WERI-Rb-1 (cell line): ENCODE measurements at regions not wholly inside any gene's neighbourhood (a gene's known extent, or its start where the extent isn't known, plus 50 kb on each side); places are given as distances from the start of the nearest gene placed in this dataset.

Experiments
- DNase-seq: peaks from one replicate; pipeline ENCODE4 v3.0.0-alpha.2; 2020
- H3K27ac ChIP-seq: fragments of 250-450 bp; sonication (Bioruptor Pico); 2 replicates; pipeline ENCODE4 v1.5.1; 2020; ENCODE audit warnings: mild to moderate bottlenecking, moderate library complexity
- H3K27me3 ChIP-seq: fragments of 250-450 bp; sonication (Bioruptor Pico); 2 replicates; pipeline ENCODE4 v1.5.1; 2021; ENCODE audit warnings: mild to moderate bottlenecking, low read depth, moderate library complexity; ENCODE audit not compliant: insufficient read depth, severe bottlenecking
- H3K36me3 ChIP-seq: fragments of 250-450 bp; sonication (Bioruptor Pico); 2 replicates; pipeline ENCODE4 v1.5.1; 2020; ENCODE audit warnings: mild to moderate bottlenecking, moderate library complexity
- H3K4me3 ChIP-seq: 2 replicates; pipeline ENCODE4 v1.5.1; 2011; ENCODE audit warnings: low read depth, mild to moderate bottlenecking, control low read depth, low read length
- H3K9me3 ChIP-seq: fragments of 250-450 bp; sonication (Bioruptor Pico); 2 replicates; pipeline ENCODE4 v1.5.1; 2021; ENCODE audit warnings: mild to moderate bottlenecking, moderate library complexity; ENCODE audit not compliant: severe bottlenecking
- CTCF ChIP-seq: IDR thresholded peaks from 2 replicates; pipeline ENCODE4 v1.5.1; 2011; ENCODE audit warnings: low read depth, mild to moderate bottlenecking, control low read depth, inconsistent platforms, low read length

- no peaks in the 10 kb centered on the region for H3K27me3 ChIP-seq
- peaks cover 5% of the 10 kb centered on the region for H3K9me3 ChIP-seq
- no peaks in the 10 kb centered on the region for H3K36me3 ChIP-seq
- TF ChIP-seq CTCF = no peak
- no peak overlapping the region for H3K4me3 ChIP-seq
- H3K27ac ChIP-seq = peak overlapping the region; percentile 81
- peak; percentile 46 for DNase-seq
Measured at GRCh38 chr17:77540975-77541374, 400.2 kb downstream of the SEC14L1 start.

DNA sequence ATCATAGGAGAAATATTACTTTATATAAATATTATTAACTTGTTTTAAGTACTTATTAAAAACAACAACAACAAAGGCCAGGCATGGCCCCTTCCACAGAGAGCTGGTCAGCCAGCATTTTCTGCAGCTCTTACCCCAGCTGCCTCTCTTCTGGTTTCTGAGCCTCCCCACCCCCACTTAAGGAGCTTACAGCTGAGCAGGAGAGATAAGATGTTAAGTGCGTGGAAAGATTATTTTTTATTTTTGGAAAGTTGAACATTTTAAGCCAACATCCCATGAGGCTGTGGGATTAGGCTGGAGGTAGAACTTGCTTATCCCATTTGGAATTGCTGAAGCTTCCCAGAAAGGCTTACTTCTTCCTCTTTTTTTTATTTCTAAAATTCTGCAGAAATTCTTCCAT is 401.2 kb downstream of the SEC14L1 start:
- peak; percentile 96 for DNase-seq
- peak overlapping the region; percentile 81 for H3K27ac ChIP-seq
- TF ChIP-seq CTCF = no peak
- H3K4me3 ChIP-seq = peak overlapping the region; percentile 14
- peaks cover 5% of the 10 kb centered on the region for H3K9me3 ChIP-seq
- H3K36me3 ChIP-seq = no peaks in the 10 kb centered on the region
- H3K27me3 ChIP-seq = no peaks in the 10 kb centered on the region

DNA sequence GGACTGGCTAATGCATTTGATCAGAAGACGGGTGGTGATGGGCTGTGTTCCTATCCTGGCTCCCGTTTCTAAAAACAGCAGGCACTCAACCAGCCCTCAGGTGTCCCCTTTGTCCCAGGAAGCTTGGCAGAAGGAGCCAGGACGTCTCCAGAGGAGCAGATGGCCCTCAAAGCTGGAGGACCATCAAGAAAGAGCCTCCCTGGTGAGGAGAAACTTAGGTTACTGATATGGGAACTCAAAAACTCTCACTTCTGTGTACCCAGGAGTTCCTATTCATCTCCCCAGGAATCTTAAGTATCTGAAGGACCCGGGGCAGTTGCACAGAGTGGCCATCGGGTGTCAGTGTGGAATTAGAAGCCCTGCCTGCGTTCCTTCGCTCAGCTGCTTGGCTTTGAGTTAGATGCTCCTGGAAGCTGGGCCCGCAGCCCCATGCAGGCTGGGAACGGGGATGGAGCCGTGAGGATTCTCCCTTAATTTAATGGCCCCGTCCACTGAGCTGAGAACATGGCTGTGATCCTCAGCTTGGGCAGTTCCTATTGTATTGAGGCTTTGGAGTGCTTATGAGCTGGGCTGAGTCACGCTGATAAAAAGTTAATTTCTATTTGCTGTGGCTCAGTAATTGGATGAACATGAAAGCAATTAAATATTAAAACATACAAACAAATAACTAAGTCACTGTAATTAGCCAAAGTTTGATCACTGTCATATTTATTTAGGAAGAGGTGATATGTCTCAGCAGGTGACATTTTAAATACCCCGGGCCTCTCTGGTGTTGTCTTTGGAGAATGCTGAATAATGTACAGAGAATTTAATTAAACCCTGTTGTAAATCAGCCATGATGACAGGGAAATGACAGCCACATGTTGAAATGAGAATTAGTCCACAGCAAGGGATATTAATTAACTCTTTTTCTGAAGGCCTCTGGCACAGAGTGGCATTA is 402.1 kb downstream of the SEC14L1 start:
- peak overlapping the region; percentile 14 for H3K4me3 ChIP-seq
- TF ChIP-seq CTCF = peak; percentile 95
- peaks cover 5% of the 10 kb centered on the region for H3K9me3 ChIP-seq
- H3K36me3 ChIP-seq = no peaks in the 10 kb centered on the region
- H3K27me3 ChIP-seq = no peaks in the 10 kb centered on the region
- DNase-seq = peak; percentile 95
- peak overlapping the region; percentile 81 for H3K27ac ChIP-seq

- Histone ChIP-seq H3K27ac (no peak overlapping the region), H3K27me3 (no peaks in the 10 kb centered on the region), H3K4me3 (no peak overlapping the region), H3K9me3 (peaks cover 5% of the 10 kb centered on the region), H3K36me3 (no peaks in the 10 kb centered on the region; the same call in 1 of the 2 replicates)
- DNase-seq = no peak
- TF ChIP-seq CTCF = no peak
Measured at GRCh38 chr17:77543801-77544200, 403.0 kb downstream of the SEC14L1 start.

GRCh38 chr17:77544347-77545110 is 403.8 kb downstream of the SEC14L1 start:
- no peak for DNase-seq
- TF ChIP-seq CTCF = no peak
- Histone ChIP-seq H3K36me3 (no peaks in the 10 kb centered on the region; the same call in none of the 2 replicates), H3K4me3 (no peak overlapping the region), H3K27ac (no peak overlapping the region), H3K27me3 (no peaks in the 10 kb centered on the region), H3K9me3 (peaks cover 5% of the 10 kb centered on the region)
